GM21825 (cell line): ENCODE measurements at regions not wholly inside any gene's neighbourhood (a gene's known extent, or its start where the extent isn't known, plus 50 kb on each side); places are given as distances from the start of the nearest gene placed in this dataset.
"Not testable (repeated sequence)": the region's sequence is repeated elsewhere in the genome, so short reads cannot be mapped to it uniquely, and the experiment has no call there.

ENCODE experiments used
- ATAC-seq: cut with Tn5 transposase; IDR thresholded peaks from one replicate; pipeline ENCODE4 v1.9.1; 2021; ENCODE audit warnings: mild to moderate bottlenecking, moderate library complexity; ENCODE audit not compliant: unreplicated experiment

DNA sequence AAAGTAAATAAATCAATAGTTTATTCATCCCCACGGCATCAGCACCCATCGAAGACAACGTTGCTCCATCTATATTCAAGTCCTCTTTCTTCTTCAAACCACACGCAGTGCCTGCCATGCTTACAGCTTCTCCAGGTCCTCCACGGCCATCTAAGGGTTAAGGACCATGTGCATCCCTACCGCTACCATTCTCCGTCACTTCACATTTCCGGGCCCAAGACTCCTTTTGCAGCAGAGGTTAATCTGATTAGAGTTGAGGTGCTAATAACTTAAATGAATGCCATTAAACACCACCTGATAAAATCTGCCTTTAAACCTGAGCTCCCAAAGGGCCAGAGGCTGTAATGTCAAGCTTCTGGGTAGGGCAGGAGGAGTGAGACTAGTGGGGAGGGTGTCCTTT, 79.7 kb upstream of the CCND2 start:
- ATAC-seq, result no peak

DNA sequence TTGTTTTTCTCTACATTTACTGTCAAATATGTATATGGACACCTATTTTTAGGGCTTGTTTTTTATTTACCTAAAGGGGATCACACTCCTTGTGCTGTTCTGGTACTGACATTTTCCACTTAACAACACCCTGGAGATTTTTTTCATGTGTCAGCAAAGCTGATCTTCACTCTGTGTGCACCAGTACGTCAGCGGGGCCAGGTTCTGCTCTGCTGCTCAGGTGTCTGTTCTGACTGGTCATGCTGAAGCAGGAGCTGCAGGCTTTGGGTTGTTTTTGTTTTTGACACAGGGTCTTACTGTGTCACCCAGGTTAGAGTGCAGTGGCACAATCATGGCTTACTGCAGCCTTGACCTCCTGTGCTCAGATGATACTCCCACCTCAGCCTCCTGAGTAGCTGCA, 81.9 kb upstream of the CCND2 start:
- ATAC-seq, result peak; percentile 54

DNA sequence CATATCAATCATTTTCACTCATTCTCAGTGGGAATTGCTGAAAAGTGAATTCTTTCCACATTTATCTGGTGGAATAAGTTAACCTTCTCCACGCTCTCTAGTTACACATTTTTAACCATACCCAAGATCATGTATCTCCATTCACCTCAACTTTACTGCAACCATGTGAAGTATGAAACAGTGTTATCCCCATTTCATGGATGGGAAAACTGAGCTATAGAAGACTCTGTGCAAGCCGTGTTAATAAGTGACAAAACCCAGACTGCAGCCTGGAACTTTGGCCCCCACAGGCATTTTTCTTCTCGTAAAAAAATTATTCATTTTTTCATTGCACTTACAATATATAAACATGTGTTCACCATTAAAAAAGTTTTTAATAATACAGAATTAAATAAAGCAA, 82.4 kb upstream of the CCND2 start:
- no peak for ATAC-seq

DNA sequence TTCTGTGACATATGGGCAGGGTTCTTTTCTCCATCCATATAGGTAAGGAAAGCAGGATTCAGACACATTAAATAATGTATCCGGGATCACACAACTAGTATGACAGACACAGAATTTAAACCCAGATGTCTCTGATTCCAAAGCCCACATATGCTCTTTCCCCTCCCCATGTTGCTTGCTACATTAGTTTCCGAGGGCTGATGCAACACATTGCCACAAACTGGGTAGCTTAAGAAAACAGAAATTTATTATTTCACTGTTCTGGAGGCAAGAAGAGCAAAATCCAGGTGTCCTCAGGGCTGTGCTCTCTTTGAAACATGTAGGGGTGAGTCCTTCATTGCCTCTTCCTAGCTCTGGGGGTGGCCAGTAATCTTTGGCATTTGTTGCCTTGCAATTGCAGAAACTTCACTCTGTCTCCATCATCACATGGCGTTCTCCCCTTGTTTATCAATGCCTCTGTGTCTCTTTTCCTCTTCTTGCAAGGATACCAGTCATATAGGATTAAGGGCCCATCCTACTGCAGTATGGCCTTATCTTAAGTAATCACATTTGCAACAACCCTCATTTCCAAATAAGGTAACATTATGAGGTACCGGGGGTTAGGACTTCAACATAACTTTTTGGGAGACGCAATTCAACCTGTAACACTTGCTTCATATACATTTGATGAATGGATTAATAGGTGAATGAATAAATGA, 83.0 kb upstream of the CCND2 start:
- ATAC-seq, result no peak

DNA sequence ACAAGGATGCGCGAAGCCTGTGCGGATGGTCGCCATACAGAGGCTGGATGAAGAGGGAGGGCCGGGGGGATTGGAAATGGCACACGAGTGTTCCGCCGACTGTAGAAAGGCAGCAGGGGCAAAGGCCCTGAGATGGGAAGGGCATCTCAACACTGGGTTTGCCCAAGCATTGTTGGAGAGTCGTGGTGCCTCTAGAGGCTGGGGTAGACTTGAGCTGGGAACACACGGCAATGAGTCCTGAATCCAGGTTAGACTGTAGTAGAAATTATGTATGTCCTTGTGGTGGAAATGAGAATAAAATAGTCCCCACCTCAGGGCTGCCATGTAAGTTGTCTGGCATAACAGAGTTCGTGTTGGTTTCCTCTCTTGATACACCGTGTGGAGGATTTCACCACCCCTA, 83.8 kb upstream of the CCND2 start:
- no peak for ATAC-seq

DNA sequence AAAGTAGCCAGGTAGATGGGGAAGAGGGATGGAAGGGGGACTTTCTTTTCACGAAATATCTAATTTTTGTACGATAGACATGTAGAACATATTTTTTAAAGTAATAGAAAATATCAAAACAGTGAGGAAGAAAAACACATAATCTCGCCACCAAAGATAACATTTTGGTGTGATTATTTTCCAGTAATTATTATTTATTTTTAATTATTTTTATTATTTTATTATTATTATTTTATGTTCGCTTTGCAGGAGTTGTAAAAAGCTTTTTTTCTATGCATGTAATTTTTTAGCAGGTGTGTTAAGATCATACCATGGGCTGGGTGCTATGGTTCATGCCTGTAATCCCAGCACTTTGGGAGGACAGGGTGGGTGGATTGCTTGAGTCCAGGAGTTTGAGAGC, 85.6 kb upstream of the CCND2 start:
- ATAC-seq, result no peak

DNA sequence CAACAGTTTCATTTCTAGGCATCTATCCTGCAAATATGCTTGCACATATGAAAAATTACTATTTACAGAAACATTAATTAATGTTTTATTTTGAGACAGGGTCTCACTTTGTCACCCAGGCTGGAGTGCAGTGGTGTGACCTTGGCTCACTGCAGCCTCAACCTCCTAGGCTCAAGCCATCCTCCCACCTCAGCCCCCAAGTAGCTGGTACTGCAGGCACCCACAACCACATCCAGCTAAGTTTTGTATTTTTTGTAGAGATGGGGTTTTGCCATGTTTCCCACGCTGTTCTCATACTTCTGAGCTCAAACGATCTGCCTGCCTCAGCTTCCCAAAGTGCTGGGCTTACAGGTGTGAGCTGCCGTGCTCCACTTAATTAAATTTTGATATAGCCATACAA, 86.2 kb upstream of the CCND2 start:
- not testable (repeated sequence) for ATAC-seq

DNA sequence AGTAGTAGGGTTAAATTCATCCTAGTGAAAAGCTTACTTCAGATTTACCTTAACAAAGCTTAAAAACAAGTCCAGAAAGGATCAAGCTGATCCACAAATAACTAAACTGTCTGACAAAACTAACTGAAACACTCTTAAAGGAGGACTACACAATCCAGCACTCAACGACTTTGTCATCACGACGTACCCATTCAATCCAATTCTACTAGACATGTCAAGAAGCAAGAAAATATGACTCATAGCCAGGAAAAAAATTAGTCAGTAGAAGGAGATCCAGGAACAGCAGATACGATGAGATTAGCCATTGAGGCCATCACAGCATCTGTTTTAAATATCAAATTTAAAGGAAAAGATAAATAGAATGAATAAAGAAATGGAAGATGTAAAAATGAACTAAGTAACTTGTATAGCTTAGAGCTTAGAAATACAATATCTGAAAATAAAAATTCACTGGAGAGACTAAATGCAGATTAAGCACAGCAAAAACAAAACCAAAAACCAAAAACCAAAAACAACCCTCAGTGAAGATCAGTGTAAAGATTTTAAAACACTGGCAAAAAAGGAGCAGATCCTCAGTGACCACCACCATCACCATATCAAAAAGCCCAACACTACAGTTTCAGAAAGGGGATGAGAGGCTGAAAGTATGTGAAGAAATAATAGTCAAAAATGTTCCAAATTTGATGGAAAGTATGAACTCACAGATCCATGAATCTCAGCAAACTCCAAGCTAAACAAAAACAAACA, 95.0 kb upstream of the CCND2 start:
- ATAC-seq, result no peak

DNA sequence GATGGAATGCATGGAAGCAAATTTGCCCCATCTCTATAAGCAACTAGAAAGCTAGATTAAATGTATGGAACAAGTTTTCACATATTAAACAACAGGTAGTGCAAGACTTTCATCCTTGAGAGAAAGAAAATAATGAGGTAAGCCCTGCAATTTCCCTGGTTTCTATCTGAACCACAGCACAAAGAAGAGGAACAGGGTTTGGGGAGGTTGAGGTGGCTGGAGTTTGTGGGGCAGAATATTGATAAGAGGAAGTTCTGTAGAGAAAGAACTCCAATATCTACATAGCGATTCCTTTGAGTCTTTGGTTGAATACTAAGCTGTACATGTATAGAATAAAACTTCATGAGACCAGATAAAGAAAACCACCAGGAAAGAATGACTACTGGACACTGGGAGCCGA, 96.3 kb upstream of the CCND2 start:
- no peak for ATAC-seq

DNA sequence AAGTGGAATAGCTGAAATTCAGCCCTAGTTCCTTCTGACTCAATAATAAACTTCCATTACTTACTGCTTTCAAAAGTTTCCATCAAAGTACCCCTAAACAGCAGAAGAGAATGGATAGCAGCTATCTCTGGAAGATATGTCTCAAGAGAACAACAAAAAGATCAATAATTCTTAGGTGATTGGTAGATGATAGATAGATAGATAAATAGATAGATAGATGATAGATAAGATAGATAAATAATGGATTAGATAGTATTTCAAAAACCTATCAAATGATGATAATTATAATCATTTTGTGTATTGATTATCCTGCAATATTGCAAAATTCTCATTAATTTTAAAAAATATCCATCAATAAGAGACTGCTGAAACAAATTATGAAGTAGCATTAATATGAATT, 97.4 kb upstream of the CCND2 start:
- ATAC-seq, result no peak

DNA sequence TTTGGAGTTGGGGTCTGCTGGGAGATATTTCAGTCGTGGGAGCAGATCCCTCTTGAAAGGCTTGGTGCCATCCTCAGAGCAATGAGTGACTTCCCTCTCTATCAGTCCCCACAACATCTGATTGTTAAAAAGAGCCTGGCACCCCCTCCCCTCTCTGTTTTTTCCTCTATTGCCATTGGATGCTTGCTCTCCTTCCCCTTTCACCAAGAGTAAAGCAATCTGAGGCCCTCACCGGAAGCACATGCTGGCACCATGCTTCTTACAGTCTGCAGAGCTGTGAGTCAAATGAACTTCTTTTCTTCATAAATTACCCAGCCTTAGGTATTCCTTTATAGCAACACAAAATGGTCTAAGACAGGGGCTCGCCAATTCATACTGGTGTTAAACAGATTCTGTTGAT, 99.1 kb upstream of the CCND2 start:
- ATAC-seq, result no peak

DNA sequence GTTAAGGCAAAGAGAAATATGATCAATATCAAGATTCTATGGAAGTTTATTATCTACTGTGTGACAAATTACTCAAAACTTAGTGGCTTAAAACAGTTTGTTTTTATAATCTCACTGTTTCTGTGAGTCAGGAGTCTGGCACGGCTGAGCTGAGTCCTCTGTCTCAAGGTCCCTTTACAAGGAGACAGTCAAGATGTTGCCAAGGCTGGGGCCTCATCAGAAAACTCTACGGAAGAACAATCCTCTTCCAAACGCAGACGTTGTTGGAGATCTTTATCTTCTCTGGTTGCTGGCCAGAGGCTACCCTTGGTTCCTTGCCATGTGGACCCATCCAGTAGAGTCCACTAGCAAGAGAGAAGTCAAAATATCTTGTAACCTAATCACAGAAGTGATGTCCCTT, 100.6 kb upstream of the CCND2 start:
- no peak for ATAC-seq

DNA sequence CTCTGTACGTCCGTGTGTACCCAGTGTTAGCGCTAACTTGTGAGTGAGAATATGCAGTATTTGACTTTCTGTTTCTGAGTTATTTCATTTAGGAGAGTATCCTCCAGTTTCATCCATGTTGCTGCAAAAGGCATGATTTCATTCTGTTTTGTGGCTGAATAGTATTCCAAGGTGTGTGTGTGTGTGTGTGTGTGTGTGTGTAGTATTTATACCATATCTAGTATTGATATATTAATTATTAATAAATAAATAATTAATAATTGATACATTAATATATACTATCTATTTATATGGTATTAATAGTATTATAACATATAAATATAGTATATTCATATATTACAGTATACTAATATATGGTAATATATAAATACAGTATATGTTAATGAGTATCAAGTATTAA, 101.8 kb upstream of the CCND2 start:
- no peak for ATAC-seq

DNA sequence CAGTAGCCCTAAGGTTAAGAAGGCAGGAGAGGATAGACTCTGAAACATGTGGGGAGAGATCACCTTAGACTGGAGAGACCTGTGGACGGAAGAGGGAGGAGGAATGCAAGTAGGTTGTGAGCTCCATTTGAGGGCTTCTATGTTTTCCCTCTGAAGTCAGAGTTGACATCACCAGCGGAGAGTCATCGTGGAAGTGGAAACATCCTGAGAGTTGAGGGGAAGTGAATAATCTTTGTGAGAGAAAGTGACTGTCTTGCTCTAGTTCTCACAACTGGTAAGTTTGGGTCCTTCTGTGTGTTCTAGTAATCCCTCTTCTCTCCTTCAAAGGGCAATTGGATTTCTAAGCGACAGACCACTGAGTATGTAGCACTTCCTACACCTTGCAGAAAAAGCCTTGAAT, 103.6 kb upstream of the CCND2 start:
- ATAC-seq, result no peak

DNA sequence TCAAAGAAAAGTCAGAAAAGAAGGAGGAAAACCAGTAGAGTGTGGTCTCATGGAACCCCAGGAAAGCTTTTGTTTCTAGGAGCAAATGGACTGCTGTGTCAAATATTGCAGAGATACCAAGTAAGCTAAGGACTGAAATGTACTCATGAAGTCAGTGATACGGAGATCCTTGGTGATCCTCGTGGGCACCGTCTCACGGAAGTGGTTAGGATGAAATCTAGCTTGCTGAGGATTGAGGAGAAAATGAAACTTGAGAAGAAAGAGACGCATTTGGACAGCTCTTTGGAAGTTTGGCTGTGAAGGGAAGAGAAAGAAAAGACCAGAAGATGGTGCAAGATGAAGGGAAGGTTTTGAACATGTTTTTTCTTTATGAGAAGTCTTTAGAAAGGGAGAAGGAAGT, 104.0 kb upstream of the CCND2 start:
- no peak for ATAC-seq

DNA sequence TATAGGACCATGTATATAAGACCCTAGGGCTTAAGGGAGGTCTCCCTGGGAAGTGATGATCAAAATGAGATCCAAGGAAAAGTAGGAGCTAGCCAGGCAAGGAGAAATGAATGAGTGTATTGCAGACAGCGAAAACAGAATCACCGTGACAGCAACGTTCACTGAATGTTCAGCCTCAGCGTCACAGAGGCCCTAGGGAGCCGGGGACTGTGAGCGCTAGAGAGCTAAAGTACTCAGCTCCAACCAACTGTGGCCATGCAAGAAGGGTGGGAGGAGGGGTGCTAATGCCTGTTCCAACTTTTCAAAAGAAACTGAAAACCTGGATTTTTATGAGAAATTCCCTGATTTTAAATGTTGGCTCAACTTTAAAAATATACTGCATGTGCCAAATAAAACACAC, 105.5 kb upstream of the CCND2 start:
- ATAC-seq, result no peak

DNA sequence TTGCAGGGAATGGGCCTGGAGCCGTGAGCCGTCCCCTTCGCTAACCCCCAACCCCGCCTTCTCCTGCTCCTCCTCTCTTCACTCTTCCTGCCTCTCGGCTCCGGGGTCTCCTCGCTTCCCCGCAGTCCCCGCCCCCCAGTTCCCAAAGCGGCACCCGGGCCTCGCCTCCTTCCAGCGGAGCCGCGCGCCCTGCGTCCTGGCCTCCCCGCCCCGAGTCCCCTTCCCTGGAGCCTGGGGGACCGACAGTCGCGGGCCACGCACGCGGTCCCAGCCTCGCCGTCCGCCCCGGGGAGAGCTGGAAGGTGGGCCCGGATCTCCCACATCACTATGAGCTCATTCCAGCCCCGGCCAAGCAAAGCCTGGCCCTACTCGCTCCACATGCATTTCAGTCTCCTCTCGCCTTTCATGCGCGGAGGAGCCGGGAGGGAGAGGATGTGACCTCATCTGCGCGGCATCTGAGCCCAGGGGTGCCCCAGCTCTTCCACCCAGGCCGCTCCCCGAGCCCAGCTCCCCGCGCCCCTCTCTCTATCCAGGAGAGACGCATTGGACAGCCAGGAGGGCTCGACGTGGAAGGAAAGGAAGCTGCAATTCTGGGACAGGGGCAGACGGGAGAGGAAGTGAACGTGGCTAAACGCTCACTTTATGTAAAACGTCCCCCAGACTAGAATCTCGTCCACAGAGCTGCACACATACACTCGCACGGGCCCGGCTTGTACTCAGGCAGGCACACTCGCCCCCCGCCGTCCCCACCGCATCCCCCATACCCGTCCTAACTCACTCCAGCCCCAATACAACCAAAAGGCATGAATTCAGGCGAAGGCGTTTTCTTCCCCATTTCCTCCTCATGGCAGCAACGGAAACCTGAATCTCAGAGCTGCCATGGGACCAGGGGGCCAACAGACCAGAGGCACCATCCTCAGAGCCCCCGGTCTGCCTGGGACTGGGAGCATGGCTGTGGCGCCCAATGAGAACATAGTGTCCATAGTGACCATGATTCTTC, 108.7 kb upstream of the CCND2 start:
- ATAC-seq, result peak; percentile 61

DNA sequence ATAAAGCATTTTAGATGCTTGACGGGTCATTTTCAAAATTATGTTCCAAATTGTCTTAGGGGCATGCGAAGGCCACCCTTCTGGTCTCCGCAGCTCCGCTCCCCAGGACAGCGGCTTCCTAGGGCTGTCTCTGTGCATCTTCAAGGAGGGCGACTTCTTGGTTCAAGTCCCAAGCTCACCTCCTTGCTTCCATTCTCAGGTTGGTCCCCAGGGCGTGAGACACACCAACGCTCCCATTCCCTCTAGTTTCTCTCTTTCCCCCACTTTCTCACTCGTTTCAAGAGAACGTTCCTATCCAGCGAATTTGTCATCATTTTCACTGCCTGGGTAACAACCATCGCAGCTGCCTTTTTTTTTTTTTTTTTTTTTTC, 109.4 kb upstream of the CCND2 start:
- ATAC-seq, result no peak

DNA sequence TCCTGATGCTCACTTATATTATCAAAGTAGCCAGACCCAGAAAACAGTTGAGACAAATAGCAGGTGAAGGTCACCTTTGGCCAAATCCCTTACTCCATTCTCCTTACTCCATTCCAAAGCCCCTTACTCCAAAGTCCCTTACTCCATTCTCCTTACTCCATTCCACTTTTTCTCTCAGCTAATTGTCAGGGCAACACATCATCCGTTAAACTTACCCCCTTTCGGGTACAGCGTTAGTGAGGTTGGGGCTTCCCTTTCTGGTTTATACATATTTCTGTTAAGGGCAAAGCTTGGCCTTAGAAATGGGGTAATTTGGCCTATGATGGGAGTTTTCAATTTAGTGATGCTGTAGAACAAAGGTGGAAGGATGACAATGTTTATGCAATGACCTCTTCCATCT, 111.8 kb upstream of the CCND2 start:
- ATAC-seq, result no peak

DNA sequence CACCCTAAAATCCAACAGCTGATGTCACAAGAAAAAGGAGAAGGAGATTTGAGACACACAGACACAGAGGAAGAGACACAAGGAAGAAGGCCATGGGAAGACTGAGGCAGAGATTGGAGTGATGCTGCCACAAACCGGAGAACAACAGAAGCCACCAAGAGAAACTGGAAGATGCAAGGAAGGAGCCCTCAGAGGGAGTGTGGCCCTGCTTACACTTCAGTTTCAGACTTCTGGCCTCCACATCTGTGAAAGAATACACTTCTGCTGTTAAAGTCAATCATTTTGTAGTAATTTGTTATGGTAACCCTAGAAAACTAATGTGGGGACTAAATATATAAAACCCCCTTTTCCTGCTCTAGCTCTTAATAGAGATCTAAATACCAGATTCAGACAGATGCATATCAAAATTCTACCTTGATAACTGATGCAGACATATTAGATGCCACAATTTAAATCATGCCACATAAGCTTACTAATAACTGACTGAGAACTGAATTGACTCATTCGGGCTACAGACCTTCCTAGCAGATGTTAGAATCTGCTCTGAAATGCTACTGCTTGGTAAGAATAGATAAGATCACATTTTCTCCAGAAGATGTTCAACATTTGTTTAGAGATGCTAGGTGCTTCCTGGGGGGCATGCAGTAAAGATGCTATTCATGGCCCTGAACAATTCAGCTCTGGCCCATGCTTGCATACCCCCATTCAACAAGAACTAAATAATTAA, 113.1 kb upstream of the CCND2 start:
- ATAC-seq, result no peak

DNA sequence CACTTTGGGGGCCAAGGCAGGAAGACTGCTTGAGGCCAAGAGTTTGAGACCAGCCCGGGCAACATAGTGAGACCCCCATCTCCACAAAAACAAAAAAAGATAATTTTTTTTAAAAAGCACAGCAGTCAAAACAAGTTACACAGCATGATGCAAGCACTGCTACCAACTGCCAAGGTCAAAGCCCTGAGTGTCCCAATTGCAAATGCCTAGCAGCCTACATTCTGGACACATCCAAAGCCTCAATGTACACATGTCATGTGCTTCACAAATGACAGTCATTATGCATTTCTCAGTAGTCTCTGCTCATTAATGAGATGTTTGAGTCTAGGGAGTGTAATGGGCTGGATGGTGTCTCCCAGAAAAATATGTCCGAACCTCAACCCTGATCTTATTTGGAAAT, 113.7 kb upstream of the CCND2 start:
- ATAC-seq, result no peak
